ENCODE measurements at regions not wholly inside any gene's neighbourhood (a gene's known extent, or its start where the extent isn't known, plus 50 kb on each side); places are given as distances from the start of the nearest gene placed in this dataset.
"Not testable (repeated sequence)": the region's sequence is repeated elsewhere in the genome, so short reads cannot be mapped to it uniquely, and the experiment has no call there.

- ATAC-seq: no peak
- Mint-ChIP-seq H3K27ac (no peak overlapping the region), H3K9me3 (peaks cover 15 to 19% of the 10 kb centered on the region in 2 donors), H3K36me3 (peaks cover 0 to 18% of the 10 kb centered on the region in 2 donors)
- no peak for DNase-seq (ENCODE audit: low spot score in 2 of 2)
Observed at GRCh38 chr14:57029620-57030253, 219.5 kb upstream of the OTX2 start.

GRCh38 chr14:57025456-57025855 lies 215.2 kb upstream of the OTX2 start:
- Mint-ChIP-seq H3K36me3 (peaks cover 6 to 9% of the 10 kb centered on the region in 2 donors), H3K9me3 (peaks cover 3 to 8% of the 10 kb centered on the region in 2 donors), H3K27ac (no peak overlapping the region)
- DNase-seq (ENCODE audit: low spot score in 2 of 2) (no peak), ATAC-seq (no peak)

GRCh38 chr14:57022608-57023007 lies 212.3 kb upstream of the OTX2 start:
- H3K9me3 Mint-ChIP-seq: peaks cover 4 to 8% of the 10 kb centered on the region in 2 donors
- ATAC-seq (no peak), DNase-seq (ENCODE audit: low spot score in 2 of 2) (no peak)
- peaks cover 4 to 6% of the 10 kb centered on the region in 2 donors for H3K36me3 Mint-ChIP-seq
- H3K27ac Mint-ChIP-seq: no peak overlapping the region

GRCh38 chr14:57018065-57018464 lies 207.8 kb upstream of the OTX2 start:
- H3K27ac Mint-ChIP-seq: no peak overlapping the region
- no peak for DNase-seq (ENCODE audit: low spot score in 2 of 2)
- peaks cover 11 to 15% of the 10 kb centered on the region in 2 donors for H3K9me3 Mint-ChIP-seq
- ATAC-seq: no peak
- peaks cover 4 to 5% of the 10 kb centered on the region in 2 donors for H3K36me3 Mint-ChIP-seq

- H3K9me3 Mint-ChIP-seq: peaks cover 14 to 19% of the 10 kb centered on the region in 2 donors
- no peak for ATAC-seq
- H3K36me3 Mint-ChIP-seq: peaks cover 4 to 5% of the 10 kb centered on the region in 2 donors
- no peak for DNase-seq (ENCODE audit: low spot score in 2 of 2)
- no peak overlapping the region for H3K27ac Mint-ChIP-seq
Observed at GRCh38 chr14:57013987-57014386, 203.7 kb upstream of the OTX2 start.

GRCh38 chr14:57009585-57010515 lies 199.6 kb upstream of the OTX2 start:
- ATAC-seq: no peak
- DNase-seq (ENCODE audit: low spot score in 2 of 2): no peak
- H3K36me3 Mint-ChIP-seq: peaks cover 4 to 5% of the 10 kb centered on the region in 2 donors
- no peak overlapping the region for H3K27ac Mint-ChIP-seq
- H3K9me3 Mint-ChIP-seq: peaks cover 9 to 10% of the 10 kb centered on the region in 2 donors

GRCh38 chr14:57008534-57008933 lies 198.3 kb upstream of the OTX2 start:
- DNase-seq (ENCODE audit: low spot score in 2 of 2): no peak
- Mint-ChIP-seq H3K27ac (no peak overlapping the region), H3K9me3 (peaks cover 5 to 8% of the 10 kb centered on the region in 2 donors), H3K36me3 (peaks cover 2% of the 10 kb centered on the region in 2 donors)
- ATAC-seq: no peak

GRCh38 chr14:56998728-56999127 lies 188.4 kb upstream of the OTX2 start:
- Mint-ChIP-seq H3K36me3 (no peaks in the 10 kb centered on the region), H3K27ac (no peak overlapping the region), H3K9me3 (peaks cover 0 to 4% of the 10 kb centered on the region in 2 donors)
- ATAC-seq: no peak
- no peak for DNase-seq (ENCODE audit: low spot score in 2 of 2)

- ATAC-seq: no peak
- no peak for DNase-seq (ENCODE audit: low spot score in 2 of 2)
- Mint-ChIP-seq H3K9me3 (peaks cover 0 to 4% of the 10 kb centered on the region in 2 donors), H3K36me3 (no peaks in the 10 kb centered on the region), H3K27ac (no peak overlapping the region)
Observed at GRCh38 chr14:56996721-56997399, 186.6 kb upstream of the OTX2 start.

GRCh38 chr14:56995010-56995409 lies 184.7 kb upstream of the OTX2 start:
- ATAC-seq (no peak), DNase-seq (ENCODE audit: low spot score in 2 of 2) (no peak)
- peaks cover 4 to 5% of the 10 kb centered on the region in 2 donors for H3K9me3 Mint-ChIP-seq
- H3K36me3 Mint-ChIP-seq: no peaks in the 10 kb centered on the region
- no peak overlapping the region for H3K27ac Mint-ChIP-seq

GRCh38 chr14:56992332-56992820 lies 182.1 kb upstream of the OTX2 start:
- Mint-ChIP-seq H3K36me3 (no peaks in the 10 kb centered on the region), H3K27ac (no peak overlapping the region), H3K9me3 (peaks cover 4 to 6% of the 10 kb centered on the region in 2 donors)
- DNase-seq (ENCODE audit: low spot score in 2 of 2) (no peak), ATAC-seq (no peak)

- not testable (repeated sequence) for H3K36me3 Mint-ChIP-seq; DNase-seq (ENCODE audit: low spot score in 2 of 2); H3K27ac Mint-ChIP-seq; H3K9me3 Mint-ChIP-seq; ATAC-seq
Observed at GRCh38 chr14:56990991-56991627, 180.8 kb upstream of the OTX2 start.

GRCh38 chr14:56989359-56989758 lies 179.1 kb upstream of the OTX2 start:
- Mint-ChIP-seq H3K36me3 (no peaks in the 10 kb centered on the region), H3K9me3 (peaks cover 4 to 6% of the 10 kb centered on the region in 2 donors), H3K27ac (no peak overlapping the region)
- ATAC-seq: no peak
- DNase-seq (ENCODE audit: low spot score in 2 of 2): no peak

- Mint-ChIP-seq H3K27ac (no peak overlapping the region), H3K36me3 (no peaks in the 10 kb centered on the region), H3K9me3 (no peaks in the 10 kb centered on the region)
- no peak for DNase-seq (ENCODE audit: low spot score in 2 of 2)
- no peak for ATAC-seq
Observed at GRCh38 chr14:56979936-56980335, 169.7 kb upstream of the OTX2 start.

GRCh38 chr14:56976211-56976610 lies 165.9 kb upstream of the OTX2 start:
- no peak for DNase-seq (ENCODE audit: low spot score in 2 of 2)
- no peak for ATAC-seq
- H3K27ac Mint-ChIP-seq: no peak overlapping the region
- no peaks in the 10 kb centered on the region for H3K36me3 Mint-ChIP-seq
- no peaks in the 10 kb centered on the region for H3K9me3 Mint-ChIP-seq

- Mint-ChIP-seq H3K9me3 (no peaks in the 10 kb centered on the region), H3K27ac (no peak overlapping the region), H3K36me3 (no peaks in the 10 kb centered on the region)
- ATAC-seq: no peak
- no peak for DNase-seq (ENCODE audit: low spot score in 2 of 2)
Observed at GRCh38 chr14:56975521-56975920, 165.2 kb upstream of the OTX2 start.

Measured in activated naive CD4-positive, alpha-beta T cell treated with anti-CD3 and anti-CD28 coated beads, Interleukin-2, amount 50 U/mL, for 72 hours (primary cell).